GM12878 (cell line): ENCODE measurements at regions not wholly inside any gene's neighbourhood (a gene's known extent, or its start where the extent isn't known, plus 50 kb on each side); places are given as distances from the start of the nearest gene placed in this dataset.

Source experiments
- ATAC-seq: fragments of 200-7000 bp; cut with Tn5 transposase; 3 replicates; pipeline ENCODE4 v1.9.1; 2020; ENCODE audit warnings: mild to moderate bottlenecking, moderate library complexity
- BruUV-seq: library from RNA; stranded (reverse); fragments of 400-500 nt; replicated peaks from 2 replicates; lab custom pipeline; 2021; lab: Mats Ljungman, UMichigan
- CTCF ChIA-PET: fragments of 300-600 bp; sonication (Branson Sonifier 250); formaldehyde crosslinking; extraction: SDS; loops from one replicate; lab custom pipeline; 2021; ENCODE audit warnings: inconsistent platforms; lab: Yijun Ruan, JAX
- POLR2A ChIA-PET: fragments of 350-600 bp; formaldehyde crosslinking; extraction: SDS; loops from one replicate; lab custom pipeline; 2021; ENCODE audit warnings: inconsistent platforms; lab: Charles Lee
- RAD21 ChIA-PET: fragments of 300-600 bp; sonication (Branson Sonifier 250); formaldehyde crosslinking; loops from one replicate; lab custom pipeline; 2023; ENCODE audit warnings: antibody characterized with exemption; ENCODE audit not compliant: unreplicated experiment; lab: Charles Lee
- SMC1A ChIA-PET: fragments of 300-600 bp; sonication (Branson Sonifier 250); formaldehyde crosslinking; loops from one replicate; lab custom pipeline; 2023; ENCODE audit not compliant: unreplicated experiment, uncharacterized antibody; lab: Charles Lee
- DNase-seq: peaks from one replicate; pipeline ENCODE4 v3.0.0-alpha.2; 2011; ENCODE audit warnings: low read depth, low spot score
- FAIRE-seq: peaks from 3 replicates; lab custom pipeline; 2011; peaks lifted over from hg19 to GRCh38; lab: Jason Lieb, UNC
- H2AFZ ChIP-seq: 2 replicates; pipeline ENCODE4 v1.6.0; 2011; ENCODE audit warnings: low read depth, low read length, control low read depth; ENCODE audit not compliant: control insufficient read depth
- H3K27ac ChIP-seq: 2 replicates; pipeline ENCODE4 v1.5.1; 2011; ENCODE audit warnings: control low read depth; ENCODE audit not compliant: control insufficient read depth, insufficient read depth
- H3K27me3 ChIP-seq, 2 experiments: replicated peaks in 1 of 2; 2 replicates each; pipeline versions ENCODE4 v1.6.0 to v1.6.1; 2011; ENCODE audit warnings: low read length in 1 of 2; ENCODE audit not compliant: control insufficient read depth in 2 of 2, insufficient read depth in 2 of 2
- H3K36me3 ChIP-seq, 2 experiments: 2 replicates each; pipeline ENCODE4 v1.5.1; 2011; ENCODE audit warnings: low read length in 1 of 2; ENCODE audit not compliant: control insufficient read depth in 2 of 2, insufficient read depth in 2 of 2
- H3K4me1 ChIP-seq: 2 replicates; pipeline ENCODE4 v1.6.1; 2011; ENCODE audit warnings: mild to moderate bottlenecking, low read length, moderate library complexity, mixed read lengths; ENCODE audit not compliant: control insufficient read depth, insufficient read depth
- H3K4me2 ChIP-seq: 2 replicates; pipeline ENCODE4 v1.6.0; 2011; ENCODE audit warnings: control low read depth; ENCODE audit not compliant: control insufficient read depth, insufficient read depth
- H3K4me3 ChIP-seq: fragments of 200-600 bp; sonication (generic); 2 replicates; pipeline ENCODE4 v1.5.1; 2016
- H3K79me2 ChIP-seq: 2 replicates; pipeline ENCODE4 v1.6.0; 2011; ENCODE audit warnings: low read length; ENCODE audit not compliant: control insufficient read depth, insufficient read depth
- H3K9ac ChIP-seq: 2 replicates; pipeline ENCODE4 v1.8.0; 2011; ENCODE audit warnings: low read length, control low read depth, mixed read lengths; ENCODE audit not compliant: control insufficient read depth, insufficient read depth
- H3K9me3 ChIP-seq: replicated peaks from 3 replicates; pipeline ENCODE4 v1.5.1; 2011; ENCODE audit warnings: mild to moderate bottlenecking, low read length; ENCODE audit not compliant: control insufficient read depth, insufficient read depth
- H4K20me1 ChIP-seq: 2 replicates; pipeline ENCODE4 v1.6.0; 2011; ENCODE audit not compliant: control insufficient read depth, insufficient read depth
- BHLHE40 ChIP-seq, 2 experiments: fragments of 450-650 bp in 1 of 2; IDR thresholded peaks; 2 replicates each; pipeline ENCODE4 v1.6.1; 2011 to 2017; ENCODE audit warnings: low read depth in 2 of 2, borderline replicate concordance in 1 of 2, improper control_type of control experiment in 1 of 2, low read length in 1 of 2, mild to moderate bottlenecking in 1 of 2
- CREB1 ChIP-seq: IDR thresholded peaks from 2 replicates; pipeline ENCODE4 v1.6.1; 2012; ENCODE audit warnings: low read depth, mild to moderate bottlenecking, inconsistent platforms
- E2F4 ChIP-seq: IDR thresholded peaks from 2 replicates; pipeline ENCODE4 v1.6.1; 2012; ENCODE audit warnings: low read depth, low read length, improper control_type of control experiment
- HCFC1 ChIP-seq: fragments of 150-350 bp; IDR thresholded peaks from 2 replicates; pipeline ENCODE4 v1.6.1; 2014; ENCODE audit warnings: low read length
- HDAC6 ChIP-seq: fragments of 200-600 bp; sonication (generic); IDR thresholded peaks from one replicate; pipeline ENCODE4 v1.8.0; 2017; ENCODE audit warnings: antibody characterized with exemption; ENCODE audit not compliant: unreplicated experiment
- MTA2 ChIP-seq: fragments of 450-650 bp; IDR thresholded peaks from 2 replicates; pipeline ENCODE4 v1.6.1; 2016; ENCODE audit warnings: low read depth, mild to moderate bottlenecking, moderate library complexity
- PML ChIP-seq: IDR thresholded peaks from 2 replicates; pipeline ENCODE4 v1.6.1; 2012; ENCODE audit warnings: low read length, inconsistent platforms
- WGBS: methylation state at CpG from one replicate; pipeline ENCODE4 v1.1.6; 2016; ENCODE audit warnings: low lambda C conversion rate; ENCODE audit not compliant: insufficient replicate concordance, insufficient coverage; ENCODE audit errors: missing lambda C conversion rate; 5-methylcytosine and 5-hydroxymethylcytosine counted together
- in situ Hi-C: fragments of 300-500 bp; cut with MboI; formaldehyde crosslinking; loops from 9 replicates; pipeline ENCODE4 v1.14.3; 2018; ENCODE audit warnings: mixed read lengths
- intact Hi-C: fragments of 100-400 bp; cut with micrococcal nuclease; formaldehyde crosslinking; loops from one replicate; pipeline ENCODE4 v1.14.2; 2022; ENCODE audit not compliant: unreplicated experiment
- TF ChIP-seq, protein P1 (sequence below): fragments of 150-350 bp; IDR thresholded peaks from 2 replicates; pipeline ENCODE4 v1.6.1; 2014; ENCODE audit warnings: mild to moderate bottlenecking, low read depth, low read length
- TF ChIP-seq, protein P2 (sequence below): IDR thresholded peaks from 2 replicates; pipeline ENCODE4 v1.6.1; 2011; ENCODE audit warnings: mild to moderate bottlenecking, low read depth, low read length, moderate library complexity; ENCODE audit not compliant: insufficient replicate concordance
- TF ChIP-seq, protein P3 (sequence below): fragments of 450-650 bp; IDR thresholded peaks from 2 replicates; pipeline ENCODE4 v1.6.1; 2017; ENCODE audit warnings: low read depth, mild to moderate bottlenecking, moderate library complexity
- TF ChIP-seq, protein P4 (sequence below): fragments of 450-650 bp; formaldehyde crosslinking; IDR thresholded peaks from 2 replicates; pipeline ENCODE4 v1.4.0; 2020; ENCODE audit warnings: mild to moderate bottlenecking, moderate library complexity

DNA sequence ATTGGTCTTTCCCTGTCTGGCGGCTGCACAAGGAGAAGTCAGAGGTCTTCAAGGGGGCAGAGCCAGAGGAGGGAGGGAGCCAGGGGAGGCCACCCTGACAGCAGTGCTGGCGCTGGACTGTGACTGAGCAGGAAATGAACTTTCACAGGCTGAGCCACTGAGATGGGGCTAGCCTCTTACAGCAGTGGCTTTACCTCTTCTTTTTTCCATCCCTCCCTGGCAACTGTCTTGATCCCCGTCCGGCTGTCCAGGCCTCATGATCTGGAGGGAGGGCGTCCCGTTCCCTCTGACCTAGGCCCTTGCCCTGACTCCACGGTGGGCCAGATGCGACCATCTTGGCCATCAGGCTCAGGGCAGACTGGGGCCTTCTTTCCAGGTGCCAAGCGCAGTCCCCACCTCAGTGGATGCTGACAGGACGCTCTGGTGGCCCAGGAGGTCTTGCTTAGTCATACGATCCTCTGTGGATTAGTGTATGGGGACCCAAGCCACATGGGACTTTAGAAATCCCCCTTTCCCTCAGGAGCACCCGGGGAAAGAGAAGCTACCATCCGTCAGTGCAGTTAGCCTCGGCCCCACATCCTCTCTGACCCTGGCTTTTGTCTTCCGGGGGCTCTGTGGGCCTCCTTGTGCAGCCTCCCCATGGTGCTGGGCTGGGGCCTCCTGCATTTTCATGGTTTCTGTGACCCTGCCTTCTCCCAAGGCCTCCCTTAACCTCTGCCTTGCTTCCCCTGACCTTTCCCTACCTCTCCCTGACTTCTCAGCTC, 57.4 kb upstream of the CCDC167 start:
- ChIA-PET SMC1A (interaction anchor here (1.2 to 15.4 kb wide), 13 partner anchors 7 to 134 kb away, joined by 3 to 346 read pairs (median 7); no protein-coding TSS in a partner anchor), POLR2A (interaction anchor here (1.3 to 9.7 kb wide), 6 partner anchors 7 to 65 kb away, joined by 3 to 114 read pairs (median 42); partner anchors contain the start of gene CCDC167), CTCF (interaction anchor here (1.0 to 18.7 kb wide), 7 partner anchors 5 to 123 kb away, joined by 4 to 590 read pairs (median 5); partner anchors contain the start of genes CCDC167 and CMTR1), RAD21 (interaction anchor here (0.9 to 9.3 kb wide), 8 partner anchors 7 to 274 kb away, joined by 3 to 174 read pairs (median 10); no protein-coding TSS in a partner anchor)
- DNase-seq (no peak), FAIRE-seq (peak; percentile 7), ATAC-seq (peak; percentile 54)
- WGBS, result under 1% methylated on average over 15 of the region's 15 CpGs
- H3K27me3 ChIP-seq, result no peaks in the 10 kb centered on the region
- no peak overlapping the region for H2AFZ ChIP-seq
- H3K4me1 ChIP-seq, result peaks cover 83% of the 10 kb centered on the region
- no peaks in the 10 kb centered on the region for H4K20me1 ChIP-seq
- in situ Hi-C loops, result loop anchor here (10.0 kb wide), 1 partner anchor 62 kb away; the partner anchor contains the start of gene CCDC167
- peak overlapping the region; percentile 56 for H3K4me2 ChIP-seq
- peaks cover 3% of the 10 kb centered on the region; the same call in 2 of the 3 replicates for H3K9me3 ChIP-seq
- no TSS peak for BruUV-seq
- peak overlapping the region; percentile 86 for H3K9ac ChIP-seq
- peak overlapping the region; percentile 91 for H3K27ac ChIP-seq
- H3K36me3 ChIP-seq, result no peaks in the 10 kb centered on the region; a peak in 1 of 4 replicates
- H3K79me2 ChIP-seq, result peaks cover 69% of the 10 kb centered on the region
- intact Hi-C loops, result loop anchor here (5.0 to 10.0 kb wide), 2 partner anchors 125 to 402 kb away; partner anchors contain the start of gene CMTR1
- H3K4me3 ChIP-seq, result peak overlapping the region; percentile 81
- TF ChIP-seq, protein P1, sequence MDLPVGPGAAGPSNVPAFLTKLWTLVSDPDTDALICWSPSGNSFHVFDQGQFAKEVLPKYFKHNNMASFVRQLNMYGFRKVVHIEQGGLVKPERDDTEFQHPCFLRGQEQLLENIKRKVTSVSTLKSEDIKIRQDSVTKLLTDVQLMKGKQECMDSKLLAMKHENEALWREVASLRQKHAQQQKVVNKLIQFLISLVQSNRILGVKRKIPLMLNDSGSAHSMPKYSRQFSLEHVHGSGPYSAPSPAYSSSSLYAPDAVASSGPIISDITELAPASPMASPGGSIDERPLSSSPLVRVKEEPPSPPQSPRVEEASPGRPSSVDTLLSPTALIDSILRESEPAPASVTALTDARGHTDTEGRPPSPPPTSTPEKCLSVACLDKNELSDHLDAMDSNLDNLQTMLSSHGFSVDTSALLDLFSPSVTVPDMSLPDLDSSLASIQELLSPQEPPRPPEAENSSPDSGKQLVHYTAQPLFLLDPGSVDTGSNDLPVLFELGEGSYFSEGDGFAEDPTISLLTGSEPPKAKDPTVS, result no peak
- TF ChIP-seq CREB1 (no peak), PML (no peak), HDAC6 (no peak), HCFC1 (no peak), MTA2 (no peak), E2F4 (no peak), BHLHE40 (IDR thresholded peaks at IDR 0.05; ENCODE audit: borderline replicate concordance in 1 of 2, low read depth in 2 of 2, low read length in 1 of 2) (no peak; a peak in 1 of 4 replicates)
- TF ChIP-seq, protein P2, sequence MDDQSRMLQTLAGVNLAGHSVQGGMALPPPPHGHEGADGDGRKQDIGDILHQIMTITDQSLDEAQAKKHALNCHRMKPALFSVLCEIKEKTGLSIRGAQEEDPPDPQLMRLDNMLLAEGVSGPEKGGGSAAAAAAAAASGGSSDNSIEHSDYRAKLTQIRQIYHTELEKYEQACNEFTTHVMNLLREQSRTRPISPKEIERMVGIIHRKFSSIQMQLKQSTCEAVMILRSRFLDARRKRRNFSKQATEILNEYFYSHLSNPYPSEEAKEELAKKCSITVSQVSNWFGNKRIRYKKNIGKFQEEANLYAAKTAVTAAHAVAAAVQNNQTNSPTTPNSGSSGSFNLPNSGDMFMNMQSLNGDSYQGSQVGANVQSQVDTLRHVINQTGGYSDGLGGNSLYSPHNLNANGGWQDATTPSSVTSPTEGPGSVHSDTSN, result no peak
- TF ChIP-seq, protein P3, sequence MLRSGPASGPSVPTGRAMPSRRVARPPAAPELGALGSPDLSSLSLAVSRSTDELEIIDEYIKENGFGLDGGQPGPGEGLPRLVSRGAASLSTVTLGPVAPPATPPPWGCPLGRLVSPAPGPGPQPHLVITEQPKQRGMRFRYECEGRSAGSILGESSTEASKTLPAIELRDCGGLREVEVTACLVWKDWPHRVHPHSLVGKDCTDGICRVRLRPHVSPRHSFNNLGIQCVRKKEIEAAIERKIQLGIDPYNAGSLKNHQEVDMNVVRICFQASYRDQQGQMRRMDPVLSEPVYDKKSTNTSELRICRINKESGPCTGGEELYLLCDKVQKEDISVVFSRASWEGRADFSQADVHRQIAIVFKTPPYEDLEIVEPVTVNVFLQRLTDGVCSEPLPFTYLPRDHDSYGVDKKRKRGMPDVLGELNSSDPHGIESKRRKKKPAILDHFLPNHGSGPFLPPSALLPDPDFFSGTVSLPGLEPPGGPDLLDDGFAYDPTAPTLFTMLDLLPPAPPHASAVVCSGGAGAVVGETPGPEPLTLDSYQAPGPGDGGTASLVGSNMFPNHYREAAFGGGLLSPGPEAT, result peak; percentile 51
- TF ChIP-seq, protein P4, sequence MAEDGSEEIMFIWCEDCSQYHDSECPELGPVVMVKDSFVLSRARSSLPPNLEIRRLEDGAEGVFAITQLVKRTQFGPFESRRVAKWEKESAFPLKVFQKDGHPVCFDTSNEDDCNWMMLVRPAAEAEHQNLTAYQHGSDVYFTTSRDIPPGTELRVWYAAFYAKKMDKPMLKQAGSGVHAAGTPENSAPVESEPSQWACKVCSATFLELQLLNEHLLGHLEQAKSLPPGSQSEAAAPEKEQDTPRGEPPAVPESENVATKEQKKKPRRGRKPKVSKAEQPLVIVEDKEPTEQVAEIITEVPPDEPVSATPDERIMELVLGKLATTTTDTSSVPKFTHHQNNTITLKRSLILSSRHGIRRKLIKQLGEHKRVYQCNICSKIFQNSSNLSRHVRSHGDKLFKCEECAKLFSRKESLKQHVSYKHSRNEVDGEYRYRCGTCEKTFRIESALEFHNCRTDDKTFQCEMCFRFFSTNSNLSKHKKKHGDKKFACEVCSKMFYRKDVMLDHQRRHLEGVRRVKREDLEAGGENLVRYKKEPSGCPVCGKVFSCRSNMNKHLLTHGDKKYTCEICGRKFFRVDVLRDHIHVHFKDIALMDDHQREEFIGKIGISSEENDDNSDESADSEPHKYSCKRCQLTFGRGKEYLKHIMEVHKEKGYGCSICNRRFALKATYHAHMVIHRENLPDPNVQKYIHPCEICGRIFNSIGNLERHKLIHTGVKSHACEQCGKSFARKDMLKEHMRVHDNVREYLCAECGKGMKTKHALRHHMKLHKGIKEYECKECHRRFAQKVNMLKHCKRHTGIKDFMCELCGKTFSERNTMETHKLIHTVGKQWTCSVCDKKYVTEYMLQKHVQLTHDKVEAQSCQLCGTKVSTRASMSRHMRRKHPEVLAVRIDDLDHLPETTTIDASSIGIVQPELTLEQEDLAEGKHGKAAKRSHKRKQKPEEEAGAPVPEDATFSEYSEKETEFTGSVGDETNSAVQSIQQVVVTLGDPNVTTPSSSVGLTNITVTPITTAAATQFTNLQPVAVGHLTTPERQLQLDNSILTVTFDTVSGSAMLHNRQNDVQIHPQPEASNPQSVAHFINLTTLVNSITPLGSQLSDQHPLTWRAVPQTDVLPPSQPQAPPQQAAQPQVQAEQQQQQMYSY, result no peak
